Keratinocyte (primary cell): ENCODE measurements at regions not wholly inside any gene's neighbourhood (a gene's known extent, or its start where the extent isn't known, plus 50 kb on each side); places are given as distances from the start of the nearest gene placed in this dataset.

ENCODE experiments used
- DNase-seq: peaks from one replicate; pipeline ENCODE4 v3.0.0-alpha.2; 2011; ENCODE audit warnings: low read depth, missing footprints, low spot score
- FAIRE-seq: peaks from 2 replicates; lab custom pipeline; 2011; peaks lifted over from hg19 to GRCh38; lab: Jason Lieb, UNC
- H2AFZ ChIP-seq: 2 replicates; pipeline ENCODE4 v1.6.0; 2012; ENCODE audit warnings: low read length, control low read depth, inconsistent platforms; ENCODE audit not compliant: control insufficient read depth
- H3K27ac ChIP-seq: 2 replicates; pipeline ENCODE4 v1.5.1; 2011; ENCODE audit warnings: low read length; ENCODE audit not compliant: control insufficient read depth, insufficient read depth
- H3K27me3 ChIP-seq: 3 replicates; pipeline ENCODE4 v1.6.0; 2011; ENCODE audit warnings: low read length; ENCODE audit not compliant: control insufficient read depth, insufficient read depth; ENCODE audit errors: extremely low read depth
- H3K36me3 ChIP-seq, 2 experiments: 2 replicates in 1 of 2; 3 replicates in 1 of 2; pipeline ENCODE4 v1.5.1; 2011; ENCODE audit warnings: low read length in 2 of 2, mild to moderate bottlenecking in 1 of 2; ENCODE audit not compliant: control insufficient read depth in 2 of 2, insufficient read depth in 2 of 2; ENCODE audit errors: extremely low read depth in 1 of 2
- H3K4me1 ChIP-seq: 3 replicates; pipeline ENCODE4 v1.5.1; 2011; ENCODE audit warnings: low read length; ENCODE audit not compliant: control insufficient read depth, insufficient read depth; ENCODE audit errors: extremely low read depth
- H3K4me2 ChIP-seq: 3 replicates; pipeline ENCODE4 v1.6.0; 2011; ENCODE audit warnings: low read depth, low read length; ENCODE audit not compliant: control insufficient read depth, insufficient read depth; ENCODE audit errors: extremely low read depth
- H3K4me3 ChIP-seq, 3 experiments: fragments of 200-600 bp in 1 of 3; sonication (generic) in 1 of 3; 2 replicates in 2 of 3; 3 replicates in 1 of 3; pipeline ENCODE4 v1.5.1; 2011 to 2016; ENCODE audit warnings: low read length in 3 of 3, mild to moderate bottlenecking in 3 of 3, control low read depth in 2 of 3, inconsistent platforms in 1 of 3, low read depth in 1 of 3, mixed read lengths in 1 of 3, mixed run types in 1 of 3, moderate library complexity in 1 of 3; ENCODE audit not compliant: control insufficient read depth in 2 of 3, insufficient read depth in 2 of 3; ENCODE audit errors: extremely low read depth in 1 of 3
- H3K79me2 ChIP-seq: 2 replicates; pipeline ENCODE4 v1.6.0; 2012; ENCODE audit warnings: low read length; ENCODE audit not compliant: control insufficient read depth, insufficient read depth
- H3K9ac ChIP-seq: 3 replicates; pipeline ENCODE4 v1.6.0; 2011; ENCODE audit warnings: low read length; ENCODE audit not compliant: control insufficient read depth, insufficient read depth; ENCODE audit errors: extremely low read depth
- H3K9me1 ChIP-seq: 3 replicates; pipeline ENCODE4 v1.6.0; 2011; ENCODE audit warnings: low read length; ENCODE audit not compliant: control insufficient read depth, insufficient read depth; ENCODE audit errors: extremely low read depth
- H3K9me3 ChIP-seq: 2 replicates; pipeline ENCODE4 v1.5.1; 2012; ENCODE audit warnings: low read depth, low read length; ENCODE audit not compliant: control insufficient read depth
- H4K20me1 ChIP-seq: 3 replicates; pipeline ENCODE4 v1.6.0; 2011; ENCODE audit warnings: low read length; ENCODE audit not compliant: control insufficient read depth, insufficient read depth; ENCODE audit errors: extremely low read depth
- EZH2 ChIP-seq: IDR thresholded peaks from one replicate; pipeline ENCODE4 v1.6.1; 2012; ENCODE audit warnings: inconsistent platforms, mild to moderate bottlenecking, low read length, moderate library complexity
- dilution Hi-C: fragments of 300-500 bp; cut with MboI; formaldehyde crosslinking; loops from one replicate; pipeline ENCODE4 v1.7.0; 2020; ENCODE audit warnings: low sequenced_read_pairs; ENCODE audit not compliant: extremely low pct_ligation_motif_present
- TF ChIP-seq, protein P1 (sequence below), 3 experiments: IDR thresholded peaks in 1 of 3; conservative IDR thresholded peaks in 1 of 3; optimal IDR thresholded peaks in 1 of 3; 2 replicates in 2 of 3; 3 replicates in 1 of 3; pipeline versions ENCODE3 to v1.5.1; 2011; ENCODE audit warnings: low read length in 3 of 3, mild to moderate bottlenecking in 3 of 3, moderate library complexity in 2 of 3, control low read depth in 1 of 3, inconsistent platforms in 1 of 3; ENCODE audit not compliant: insufficient read depth in 2 of 3; ENCODE audit errors: extremely low read depth in 1 of 3

- no peak overlapping the region for H2AFZ ChIP-seq
- no peaks in the 10 kb centered on the region for H3K36me3 ChIP-seq
- H4K20me1 ChIP-seq, result no peaks in the 10 kb centered on the region
- no peaks in the 10 kb centered on the region for H3K79me2 ChIP-seq
- TF ChIP-seq, protein P1, sequence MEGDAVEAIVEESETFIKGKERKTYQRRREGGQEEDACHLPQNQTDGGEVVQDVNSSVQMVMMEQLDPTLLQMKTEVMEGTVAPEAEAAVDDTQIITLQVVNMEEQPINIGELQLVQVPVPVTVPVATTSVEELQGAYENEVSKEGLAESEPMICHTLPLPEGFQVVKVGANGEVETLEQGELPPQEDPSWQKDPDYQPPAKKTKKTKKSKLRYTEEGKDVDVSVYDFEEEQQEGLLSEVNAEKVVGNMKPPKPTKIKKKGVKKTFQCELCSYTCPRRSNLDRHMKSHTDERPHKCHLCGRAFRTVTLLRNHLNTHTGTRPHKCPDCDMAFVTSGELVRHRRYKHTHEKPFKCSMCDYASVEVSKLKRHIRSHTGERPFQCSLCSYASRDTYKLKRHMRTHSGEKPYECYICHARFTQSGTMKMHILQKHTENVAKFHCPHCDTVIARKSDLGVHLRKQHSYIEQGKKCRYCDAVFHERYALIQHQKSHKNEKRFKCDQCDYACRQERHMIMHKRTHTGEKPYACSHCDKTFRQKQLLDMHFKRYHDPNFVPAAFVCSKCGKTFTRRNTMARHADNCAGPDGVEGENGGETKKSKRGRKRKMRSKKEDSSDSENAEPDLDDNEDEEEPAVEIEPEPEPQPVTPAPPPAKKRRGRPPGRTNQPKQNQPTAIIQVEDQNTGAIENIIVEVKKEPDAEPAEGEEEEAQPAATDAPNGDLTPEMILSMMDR (optimal IDR thresholded peaks at IDR 0.05 in 1 of 3, IDR thresholded peaks at IDR 0.05 in 1 of 3, conservative IDR thresholded peaks at IDR 0.05 in 1 of 3; ENCODE audit: extremely low read depth in 1 of 3, insufficient read depth in 2 of 3, low read length in 3 of 3), result no peak
- TF ChIP-seq EZH2, result no peak
- no peak overlapping the region for H3K27ac ChIP-seq
- H3K9ac ChIP-seq, result no peak overlapping the region
- H3K4me1 ChIP-seq, result no peaks in the 10 kb centered on the region
- no peak overlapping the region for H3K4me2 ChIP-seq
- no peaks in the 10 kb centered on the region for H3K9me3 ChIP-seq
- dilution Hi-C loops, result no loop called here
- H3K9me1 ChIP-seq, result no peaks in the 10 kb centered on the region
- DNase-seq, result no peak
- no peak for FAIRE-seq
- no peaks in the 10 kb centered on the region for H3K27me3 ChIP-seq
- no peak overlapping the region for H3K4me3 ChIP-seq
Observed at GRCh38 chr6:168774381-168774780, 333.4 kb downstream of the SMOC2 start.

DNA sequence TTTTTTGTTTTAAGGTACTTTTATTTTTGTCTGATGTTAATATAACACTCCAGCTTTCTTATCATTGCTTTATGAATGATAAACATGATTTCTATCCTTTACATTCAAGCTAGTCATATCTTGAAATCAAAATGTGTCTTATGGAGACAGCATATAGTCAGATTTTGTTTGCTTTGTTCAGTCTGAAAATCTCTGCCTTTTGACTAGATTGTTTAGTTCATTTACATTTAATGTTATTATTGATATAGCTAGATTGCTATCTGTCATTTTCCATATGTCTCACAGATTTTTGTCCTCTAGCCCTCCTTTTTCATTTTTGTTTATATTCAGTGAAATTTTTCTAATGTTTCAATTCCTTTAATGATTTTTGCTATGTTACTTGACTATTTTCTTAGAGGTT is 332.8 kb downstream of the SMOC2 start:
- DNase-seq (no peak), FAIRE-seq (no peak)
- Histone ChIP-seq H3K4me3 (no peak overlapping the region), H3K79me2 (no peaks in the 10 kb centered on the region), H4K20me1 (no peaks in the 10 kb centered on the region), H3K36me3 (no peaks in the 10 kb centered on the region), H3K9me1 (no peaks in the 10 kb centered on the region), H3K9me3 (no peaks in the 10 kb centered on the region), H3K4me2 (no peak overlapping the region), H3K27me3 (no peaks in the 10 kb centered on the region), H3K27ac (no peak overlapping the region), H2AFZ (no peak overlapping the region), H3K9ac (no peak overlapping the region), H3K4me1 (no peaks in the 10 kb centered on the region)
- dilution Hi-C loops, result no loop called here
- TF ChIP-seq EZH2, result no peak
- TF ChIP-seq, protein P1 (optimal IDR thresholded peaks at IDR 0.05 in 1 of 3, IDR thresholded peaks at IDR 0.05 in 1 of 3, conservative IDR thresholded peaks at IDR 0.05 in 1 of 3; ENCODE audit: extremely low read depth in 1 of 3, insufficient read depth in 2 of 3, low read length in 3 of 3), result no peak
